ENCODE measurements at regions not wholly inside any gene's neighbourhood (a gene's known extent, or its start where the extent isn't known, plus 50 kb on each side); places are given as distances from the start of the nearest gene placed in this dataset.

GRCh38 chr17:6910987-6911603 is 79.6 kb upstream of the TEKT1 start:
- TF ChIP-seq CTCF (IDR thresholded peaks at IDR 0.05) (peak; percentile 16 to 63 (median 37)), POLR2A (IDR thresholded peaks at IDR 0.05) (no peak)
